ENCODE measurements at regions not wholly inside any gene's neighbourhood (a gene's known extent, or its start where the extent isn't known, plus 50 kb on each side); places are given as distances from the start of the nearest gene placed in this dataset.

DNA sequence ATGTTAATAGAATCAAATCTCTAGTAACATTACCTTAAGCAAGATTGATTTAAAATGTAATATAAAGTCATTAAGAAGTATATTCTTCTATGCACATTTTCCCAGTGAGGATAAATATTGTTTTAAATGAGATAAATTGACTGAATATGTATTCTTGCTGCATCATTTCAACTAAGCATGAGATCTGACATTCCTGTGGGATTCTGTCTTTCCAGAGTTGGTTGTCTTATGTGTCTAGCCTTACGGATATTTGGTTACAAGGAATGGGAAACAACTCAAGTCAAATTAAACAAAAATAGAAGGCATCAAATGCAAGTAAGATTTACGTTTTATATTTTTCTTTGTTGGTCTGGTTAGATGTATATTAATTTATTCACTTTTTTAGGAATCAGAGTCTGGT is 287.5 kb downstream of the PTGER3 start:
- no peak for TF ChIP-seq POLR2AphosphoS5 (IDR thresholded peaks at IDR 0.05; ENCODE audit: low read depth, low read length)
- no peak for TF ChIP-seq POLR2A (IDR thresholded peaks at IDR 0.05; ENCODE audit: low read depth, low read length)

Data from GM12891 (cell line).